IPS-11a (cell line): ENCODE measurements at regions not wholly inside any gene's neighbourhood (a gene's known extent, or its start where the extent isn't known, plus 50 kb on each side); places are given as distances from the start of the nearest gene placed in this dataset.

Experiments
- H3K4me3 ChIP-seq: one replicate; pipeline ENCODE4 v1.5.1; 2013; ENCODE audit warnings: low read depth, low read length, control low read depth

DNA sequence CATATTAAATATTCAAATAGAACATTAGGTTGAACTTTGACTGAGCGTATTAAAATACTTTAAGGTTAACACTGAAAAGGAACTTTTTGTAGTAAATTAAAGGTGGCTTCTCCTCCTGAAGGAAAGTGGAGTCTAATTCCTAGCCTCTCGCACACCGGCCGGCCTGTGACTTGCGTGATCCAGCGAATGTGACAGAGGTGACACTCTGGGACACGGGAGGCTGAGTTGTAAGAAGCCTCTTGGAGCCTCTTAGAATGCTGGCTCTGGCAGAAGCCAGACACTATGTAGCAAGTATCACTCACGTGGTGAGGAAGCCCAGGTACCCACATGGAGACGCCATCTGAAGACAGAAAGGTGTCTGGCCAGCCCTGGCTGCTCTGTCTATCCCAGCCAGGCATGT, 64.9 kb upstream of the NSMCE3 start:
- H3K4me3 ChIP-seq = no peak overlapping the region

- H3K4me3 ChIP-seq = no peak overlapping the region
These were observed 63.6 kb upstream of the NSMCE3 start for GRCh38 chr15:29333261-29333660.

DNA sequence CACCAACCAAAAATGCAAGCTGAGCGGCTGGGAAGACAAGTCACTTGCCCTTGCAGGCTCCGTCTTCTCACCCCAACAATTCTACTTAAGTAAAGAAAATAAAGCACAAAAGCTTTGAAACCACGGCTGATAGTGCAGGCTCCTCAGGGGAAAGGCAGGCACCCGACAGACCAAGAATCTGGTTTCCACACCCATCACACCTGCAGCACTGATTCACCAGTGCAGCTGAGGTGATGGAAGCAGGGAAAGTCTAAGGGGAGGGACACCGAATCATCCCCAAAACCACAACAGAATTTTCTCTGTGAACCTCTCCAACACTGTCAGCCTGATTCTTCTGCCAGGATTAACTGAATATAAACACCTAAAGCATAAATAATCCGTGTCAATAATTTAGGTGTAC, 62.0 kb upstream of the NSMCE3 start:
- H3K4me3 ChIP-seq = no peak overlapping the region

GRCh38 chr15:29331071-29331470, 61.4 kb upstream of the NSMCE3 start:
- H3K4me3 ChIP-seq = no peak overlapping the region

DNA sequence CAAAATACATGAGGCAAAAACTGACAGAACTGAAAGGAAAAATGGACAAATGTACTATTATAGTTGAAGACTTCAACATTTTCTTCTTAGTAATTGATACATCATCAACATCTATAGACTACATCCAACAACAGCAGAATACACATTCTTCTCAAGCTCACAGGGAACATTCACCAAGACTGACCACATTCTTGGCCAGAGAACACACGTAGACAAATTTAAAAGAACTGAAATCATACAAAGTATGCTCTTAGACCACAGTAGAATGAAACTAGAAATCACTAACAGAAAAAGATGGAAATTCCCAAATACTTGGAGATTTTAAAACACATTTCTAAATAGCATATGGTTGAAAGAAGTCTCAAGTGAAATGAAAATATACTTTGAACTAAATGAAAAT, 55.1 kb upstream of the NSMCE3 start:
- H3K4me3 ChIP-seq = no peak overlapping the region

DNA sequence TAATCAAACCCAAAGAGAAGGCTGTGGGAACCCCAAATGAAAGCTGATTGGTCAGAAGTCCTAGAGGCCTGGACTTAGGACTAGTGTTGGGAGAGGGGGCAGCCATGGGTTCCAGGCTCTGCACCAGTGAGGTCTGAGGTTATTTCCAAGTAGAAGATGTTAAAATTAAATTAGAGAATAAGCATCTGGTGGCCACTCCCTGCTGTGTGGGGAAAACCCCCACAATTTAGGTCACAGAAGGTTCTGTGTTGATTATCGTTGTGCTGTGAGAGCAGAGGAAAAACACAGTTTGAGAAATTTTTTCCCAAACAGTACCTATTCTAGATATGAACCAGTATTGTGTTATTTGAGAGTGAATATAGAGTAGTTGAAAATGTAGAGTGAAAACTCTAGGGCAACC, 53.9 kb upstream of the NSMCE3 start:
- H3K4me3 ChIP-seq = no peak overlapping the region

DNA sequence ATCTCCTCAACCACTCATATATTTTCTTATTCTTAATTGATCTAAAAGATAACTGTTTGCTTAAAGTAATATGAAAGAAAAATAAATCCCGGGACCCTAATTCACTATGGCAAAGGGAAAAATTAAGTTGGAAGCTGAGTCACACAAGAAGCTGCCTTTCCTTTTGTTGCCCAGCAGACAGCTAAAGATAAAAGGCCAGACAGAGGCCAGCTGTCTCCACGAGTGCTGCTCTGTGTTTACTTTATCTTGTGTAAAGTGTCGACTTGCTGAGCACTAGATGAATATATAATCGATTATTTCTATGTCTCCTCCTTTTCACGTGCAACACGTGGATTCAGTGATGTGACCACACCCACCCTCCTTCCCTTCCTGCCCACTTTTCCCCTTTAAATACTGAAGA, 52.8 kb upstream of the NSMCE3 start:
- no peak overlapping the region for H3K4me3 ChIP-seq

DNA sequence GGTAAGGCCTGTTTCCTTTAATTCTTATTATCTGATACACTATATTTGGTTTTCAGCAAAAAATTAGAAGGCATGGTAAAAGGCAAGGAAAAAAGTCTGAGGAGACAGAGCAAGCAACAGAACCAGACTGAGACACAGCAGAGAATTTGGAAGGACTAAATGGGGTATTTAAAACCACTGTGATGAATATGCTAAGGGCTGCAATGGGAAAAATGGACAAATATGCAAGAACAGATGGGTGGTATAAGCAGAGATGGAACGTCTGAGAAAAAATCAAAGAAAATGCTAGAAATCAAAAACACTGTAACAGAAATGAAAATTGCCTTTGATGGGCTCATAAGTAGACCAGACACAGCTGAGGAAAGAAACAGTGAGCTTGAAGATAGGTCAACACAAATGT, 50.8 kb upstream of the NSMCE3 start:
- H3K4me3 ChIP-seq = no peak overlapping the region

DNA sequence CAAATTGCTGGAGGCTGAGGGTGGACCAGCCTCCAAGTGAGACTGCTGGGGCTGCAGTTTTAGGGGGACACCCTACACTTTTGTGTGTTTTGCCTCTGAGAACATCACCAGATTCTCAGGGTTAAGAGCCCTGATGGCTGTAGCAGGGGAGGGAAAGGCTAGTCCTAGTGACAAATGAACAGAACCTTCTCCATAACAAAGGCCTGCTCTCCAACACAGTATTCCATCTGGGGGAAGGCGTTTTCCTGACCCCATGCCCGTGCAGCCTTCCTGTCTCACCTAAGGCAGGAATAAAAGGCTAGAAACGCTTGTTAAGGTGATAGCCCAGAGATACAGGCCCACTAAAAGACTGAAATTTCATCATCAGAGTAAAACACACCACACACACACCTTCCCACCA, 50.2 kb upstream of the NSMCE3 start:
- H3K4me3 ChIP-seq = no peak overlapping the region
